Mesenchymal stem cell (in vitro differentiated cells and primary cell): ENCODE measurements at regions not wholly inside any gene's neighbourhood (a gene's known extent, or its start where the extent isn't known, plus 50 kb on each side); places are given as distances from the start of the nearest gene placed in this dataset.

Experiments used
- DNase-seq: peaks from one replicate; pipeline ENCODE4 v3.0.0-alpha.2; 2013
- H2AFZ ChIP-seq: one replicate; pipeline ENCODE4 v1.6.1; 2013; ENCODE audit warnings: low read depth, mild to moderate bottlenecking, control low read depth, inconsistent platforms, low read length, moderate library complexity
- H2AK5ac ChIP-seq: 2 replicates; pipeline ENCODE4 v1.6.1; 2013; ENCODE audit warnings: low read length, moderate library complexity, mild to moderate bottlenecking, inconsistent platforms; ENCODE audit not compliant: severe bottlenecking
- H2BK120ac ChIP-seq: one replicate; pipeline ENCODE4 v1.6.1; 2013; ENCODE audit warnings: low read depth, mild to moderate bottlenecking, inconsistent platforms, low read length, moderate library complexity
- H2BK12ac ChIP-seq, 2 experiments: one replicate each; pipeline ENCODE4 v1.6.1; 2013; ENCODE audit warnings: inconsistent platforms in 2 of 2, low read length in 2 of 2, mild to moderate bottlenecking in 2 of 2, moderate library complexity in 2 of 2, control low read depth in 1 of 2
- H2BK15ac ChIP-seq: one replicate; pipeline ENCODE4 v1.6.1; 2013; ENCODE audit warnings: mild to moderate bottlenecking, low read depth, inconsistent platforms; ENCODE audit not compliant: poor library complexity, severe bottlenecking
- H2BK5ac ChIP-seq: 2 replicates; pipeline ENCODE4 v1.6.1; 2013; ENCODE audit warnings: low read depth, mild to moderate bottlenecking, low read length, control low read depth, inconsistent platforms; ENCODE audit not compliant: poor library complexity, severe bottlenecking
- H3K14ac ChIP-seq, 2 experiments: one replicate each; pipeline ENCODE4 v1.6.1; 2013; ENCODE audit warnings: inconsistent platforms in 2 of 2, low read length in 2 of 2, control low read depth in 1 of 2, mild to moderate bottlenecking in 1 of 2, moderate library complexity in 1 of 2
- H3K18ac ChIP-seq, 2 experiments: one replicate each; pipeline ENCODE4 v1.6.1; 2013; ENCODE audit warnings: inconsistent platforms in 2 of 2, low read length in 2 of 2, control low read depth in 1 of 2, low read depth in 1 of 2, mild to moderate bottlenecking in 1 of 2
- H3K23ac ChIP-seq, 2 experiments: one replicate each; pipeline ENCODE4 v1.6.1; 2013; ENCODE audit warnings: inconsistent platforms in 2 of 2, low read length in 2 of 2, mild to moderate bottlenecking in 2 of 2, moderate library complexity in 2 of 2, control low read depth in 1 of 2
- H3K27ac ChIP-seq: 2 replicates; pipeline ENCODE4 v1.5.1; 2013; ENCODE audit warnings: mild to moderate bottlenecking, moderate library complexity, low read length, control low read depth, inconsistent platforms; ENCODE audit not compliant: poor library complexity, severe bottlenecking
- H3K27me3 ChIP-seq, 2 experiments: 2 replicates each; pipeline versions ENCODE4 v1.6.1 to v1.7.0; 2013; ENCODE audit warnings: low read length in 2 of 2, mild to moderate bottlenecking in 2 of 2, moderate library complexity in 2 of 2, control low read depth in 1 of 2, inconsistent platforms in 1 of 2; ENCODE audit not compliant: control insufficient read depth in 1 of 2, insufficient read depth in 1 of 2
- H3K36me3 ChIP-seq, 2 experiments: 2 replicates each; pipeline versions ENCODE4 v1.6.1 to v1.7.0; 2013; ENCODE audit warnings: low read length in 2 of 2, control low read depth in 1 of 2, inconsistent platforms in 1 of 2, low read depth in 1 of 2, mild to moderate bottlenecking in 1 of 2; ENCODE audit not compliant: insufficient read depth in 2 of 2, control insufficient read depth in 1 of 2
- H3K4ac ChIP-seq, 2 experiments: one replicate each; pipeline ENCODE4 v1.6.1; 2013; ENCODE audit warnings: inconsistent platforms in 2 of 2, low read length in 2 of 2, mild to moderate bottlenecking in 2 of 2, moderate library complexity in 2 of 2, control low read depth in 1 of 2, low read depth in 1 of 2
- H3K4me1 ChIP-seq: 2 replicates; pipeline ENCODE4 v1.6.1; 2013; ENCODE audit warnings: low read depth, low read length, control low read depth; ENCODE audit not compliant: control insufficient read depth, insufficient read depth
- H3K4me2 ChIP-seq: 2 replicates; pipeline ENCODE4 v1.6.1; 2013; ENCODE audit warnings: low read length, mild to moderate bottlenecking, inconsistent platforms; ENCODE audit not compliant: poor library complexity, severe bottlenecking
- H3K4me3 ChIP-seq, 2 experiments: 2 replicates each; pipeline versions ENCODE4 v1.5.1 to v1.7.0; 2013; ENCODE audit warnings: low read length in 2 of 2, mild to moderate bottlenecking in 2 of 2, control low read depth in 1 of 2, low read depth in 1 of 2; ENCODE audit not compliant: insufficient read depth in 1 of 2
- H3K79me1 ChIP-seq: replicated peaks from 2 replicates; pipeline ENCODE4 v1.6.1; 2013; ENCODE audit warnings: mild to moderate bottlenecking, control low read depth, low read length, inconsistent platforms; ENCODE audit not compliant: poor library complexity, severe bottlenecking
- H3K9ac ChIP-seq: 2 replicates; pipeline ENCODE4 v1.7.0; 2013; ENCODE audit warnings: mild to moderate bottlenecking, low read length, moderate library complexity
- H3K9me3 ChIP-seq: 2 replicates; pipeline ENCODE4 v1.7.0; 2013; ENCODE audit warnings: mild to moderate bottlenecking, low read length; ENCODE audit not compliant: control insufficient read depth
- H4K8ac ChIP-seq: one replicate; pipeline ENCODE4 v1.6.1; 2013; ENCODE audit warnings: inconsistent platforms, mild to moderate bottlenecking, low read length, moderate library complexity
- H4K91ac ChIP-seq: one replicate; pipeline ENCODE4 v1.6.1; 2013; ENCODE audit warnings: mild to moderate bottlenecking, low read length, inconsistent platforms
- WGBS: methylation state at CpG from one replicate; pipeline ENCODE4 v1.1.7; 2013; ENCODE audit warnings: mixed read lengths; 5-methylcytosine and 5-hydroxymethylcytosine counted together

- Histone ChIP-seq H3K27me3 (peaks cover 0 to 86% of the 10 kb centered on the region in 2 experiments), H2BK12ac (no peak overlapping the region), H3K79me1 (no peaks in the 10 kb centered on the region), H3K27ac (no peak overlapping the region), H3K4ac (no peak overlapping the region), H2BK5ac (no peak overlapping the region), H3K4me3 (no peak overlapping the region), H3K36me3 (no peaks in the 10 kb centered on the region), H2AFZ (no peak overlapping the region), H2BK120ac (no peak overlapping the region), H3K4me2 (no peak overlapping the region), H4K8ac (no peak overlapping the region), H3K9me3 (no peaks in the 10 kb centered on the region), H3K14ac (no peak overlapping the region), H3K23ac (no peak overlapping the region), H4K91ac (no peak overlapping the region), H3K4me1 (no peaks in the 10 kb centered on the region), H2AK5ac (no peak overlapping the region), H2BK15ac (no peak overlapping the region), H3K18ac (no peak overlapping the region), H3K9ac (no peak overlapping the region)
- DNase-seq = no peak
- WGBS = 71% methylated on average over 2 of the region's 2 CpGs
Measured at GRCh38 chrX:153238361-153238760, 59.3 kb downstream of the MAGEA1 start.
